Prostate gland (tissue), 2 donors: ENCODE measurements at regions not wholly inside any gene's neighbourhood (a gene's known extent, or its start where the extent isn't known, plus 50 kb on each side); places are given as distances from the start of the nearest gene placed in this dataset.

ENCODE experiments used
- POLR2AphosphoS5 ChIP-seq: sonication (generic); formaldehyde crosslinking; IDR thresholded peaks from one replicate; pipeline ENCODE4 v1.6.1; 2017; ENCODE audit warnings: antibody characterized with exemption
- TF ChIP-seq, protein P1 (sequence below), 4 experiments: fragments of 200-600 bp in 2 of 4; fragments of 450-650 bp in 2 of 4; sonication (generic) in 2 of 4; IDR thresholded peaks; 1 replicate in 3 of 4; 2 replicates in 1 of 4; pipeline ENCODE4 v1.5.1; 2016 to 2019; ENCODE audit warnings: antibody characterized with exemption in 4 of 4, mild to moderate bottlenecking in 2 of 4, moderate library complexity in 2 of 4

GRCh38 chr9:88810826-88811225 lies 180.4 kb upstream of the S1PR3 start:
- TF ChIP-seq, protein P1, sequence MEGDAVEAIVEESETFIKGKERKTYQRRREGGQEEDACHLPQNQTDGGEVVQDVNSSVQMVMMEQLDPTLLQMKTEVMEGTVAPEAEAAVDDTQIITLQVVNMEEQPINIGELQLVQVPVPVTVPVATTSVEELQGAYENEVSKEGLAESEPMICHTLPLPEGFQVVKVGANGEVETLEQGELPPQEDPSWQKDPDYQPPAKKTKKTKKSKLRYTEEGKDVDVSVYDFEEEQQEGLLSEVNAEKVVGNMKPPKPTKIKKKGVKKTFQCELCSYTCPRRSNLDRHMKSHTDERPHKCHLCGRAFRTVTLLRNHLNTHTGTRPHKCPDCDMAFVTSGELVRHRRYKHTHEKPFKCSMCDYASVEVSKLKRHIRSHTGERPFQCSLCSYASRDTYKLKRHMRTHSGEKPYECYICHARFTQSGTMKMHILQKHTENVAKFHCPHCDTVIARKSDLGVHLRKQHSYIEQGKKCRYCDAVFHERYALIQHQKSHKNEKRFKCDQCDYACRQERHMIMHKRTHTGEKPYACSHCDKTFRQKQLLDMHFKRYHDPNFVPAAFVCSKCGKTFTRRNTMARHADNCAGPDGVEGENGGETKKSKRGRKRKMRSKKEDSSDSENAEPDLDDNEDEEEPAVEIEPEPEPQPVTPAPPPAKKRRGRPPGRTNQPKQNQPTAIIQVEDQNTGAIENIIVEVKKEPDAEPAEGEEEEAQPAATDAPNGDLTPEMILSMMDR (IDR thresholded peaks at IDR 0.05) = no peak
- no peak for TF ChIP-seq POLR2AphosphoS5
